HEK293 (cell line): ENCODE measurements at regions not wholly inside any gene's neighbourhood (a gene's known extent, or its start where the extent isn't known, plus 50 kb on each side); places are given as distances from the start of the nearest gene placed in this dataset.
"Not testable (repeated sequence)": the region's sequence is repeated elsewhere in the genome, so short reads cannot be mapped to it uniquely, and the experiment has no call there.

Experiments used
- CTCF ChIP-seq: fragments of 450-650 bp; formaldehyde crosslinking; IDR thresholded peaks from 2 replicates; pipeline ENCODE4 v1.5.1; 2016; ENCODE audit warnings: missing biosample characterization, missing genetic modification characterization
- KLF8 ChIP-seq: fragments of 450-650 bp; formaldehyde crosslinking; IDR thresholded peaks from 2 replicates; pipeline ENCODE4 v1.5.1; 2016; ENCODE audit warnings: missing biosample characterization, missing genetic modification characterization
- SP7 ChIP-seq: fragments of 450-650 bp; formaldehyde crosslinking; IDR thresholded peaks from 2 replicates; pipeline ENCODE4 v1.5.1; 2016; ENCODE audit warnings: missing biosample characterization, missing genetic modification characterization
- ZNF10 ChIP-seq: fragments of 450-650 bp; formaldehyde crosslinking; IDR thresholded peaks from 2 replicates; pipeline ENCODE4 v1.5.1; 2017; ENCODE audit warnings: missing biosample characterization, missing genetic modification characterization
- ZNF26 ChIP-seq: fragments of 450-650 bp; formaldehyde crosslinking; IDR thresholded peaks from 2 replicates; pipeline ENCODE4 v1.5.1; 2016; ENCODE audit warnings: missing biosample characterization, missing genetic modification characterization
- ZNF362 ChIP-seq: fragments of 450-650 bp; formaldehyde crosslinking; IDR thresholded peaks from 2 replicates; pipeline ENCODE4 v1.5.1; 2016; ENCODE audit warnings: missing biosample characterization, missing genetic modification characterization
- ZNF660 ChIP-seq: fragments of 450-650 bp; IDR thresholded peaks from 2 replicates; pipeline ENCODE4 v1.5.1; 2018; ENCODE audit warnings: missing biosample characterization, mild to moderate bottlenecking, missing genetic modification characterization
- ZNF830 ChIP-seq: fragments of 450-650 bp; IDR thresholded peaks from 2 replicates; pipeline ENCODE4 v1.5.0; 2018; ENCODE audit warnings: missing biosample characterization, missing genetic modification characterization, low read depth, mild to moderate bottlenecking, moderate library complexity
- ZNF843 ChIP-seq: fragments of 450-650 bp; formaldehyde crosslinking; IDR thresholded peaks from 2 replicates; pipeline ENCODE4 v1.5.1; 2016; ENCODE audit warnings: missing biosample characterization, missing genetic modification characterization

GRCh38 chr2:118415186-118415585, 326.9 kb downstream of the INSIG2 start:
- TF ChIP-seq ZNF362 (tag by site-specific recombination); CTCF; ZNF26; ZNF830; ZNF660; ZNF843 (tag by site-specific recombination); KLF8 (tag by site-specific recombination); ZNF10; SP7 (tag by site-specific recombination): not testable (repeated sequence)
